Islet precursor cell (in vitro differentiated cells): ENCODE measurements at regions not wholly inside any gene's neighbourhood (a gene's known extent, or its start where the extent isn't known, plus 50 kb on each side); places are given as distances from the start of the nearest gene placed in this dataset.

Experiments used
- DNase-seq: peaks from one replicate; pipeline ENCODE4 v3.0.0-alpha.2; 2018

DNA sequence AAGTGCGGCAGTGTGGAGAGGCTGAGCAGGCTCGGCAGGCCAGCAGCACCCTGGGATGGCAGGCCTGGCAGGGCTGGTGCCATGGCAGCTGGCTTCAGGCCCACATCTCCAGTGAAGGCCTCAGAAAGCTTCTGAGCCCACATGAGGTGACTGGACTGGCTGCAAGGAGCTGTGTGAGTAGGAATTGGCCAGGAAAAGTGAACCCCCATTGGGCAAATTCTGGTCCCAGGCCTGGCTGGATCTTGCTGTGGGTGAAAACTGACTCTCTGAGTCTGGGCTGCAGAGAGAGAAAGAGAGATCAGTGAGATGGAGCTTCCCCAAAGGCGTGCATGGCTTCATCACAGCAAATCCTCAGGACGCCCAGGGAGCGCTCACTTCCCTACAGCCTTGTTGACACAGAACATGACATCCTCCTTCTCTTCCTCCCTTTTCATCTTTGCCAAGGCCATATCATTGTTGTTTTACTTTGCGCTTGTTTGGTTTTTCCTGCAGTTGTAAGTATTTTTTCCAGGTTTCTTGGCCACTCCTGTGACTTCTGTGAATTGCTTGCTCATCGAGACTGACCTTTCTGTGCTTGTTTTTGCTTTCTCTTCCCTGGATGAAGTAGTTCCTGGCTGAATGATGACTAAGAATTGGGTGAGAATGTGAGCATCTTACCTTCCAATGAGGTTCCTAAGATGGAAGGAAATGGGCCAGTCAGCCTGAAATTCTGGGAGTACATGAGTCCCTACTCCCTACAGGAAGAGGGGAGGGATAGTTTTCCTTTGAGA is 299.1 kb downstream of the TLE3 start:
- peak; percentile 35 for DNase-seq

DNA sequence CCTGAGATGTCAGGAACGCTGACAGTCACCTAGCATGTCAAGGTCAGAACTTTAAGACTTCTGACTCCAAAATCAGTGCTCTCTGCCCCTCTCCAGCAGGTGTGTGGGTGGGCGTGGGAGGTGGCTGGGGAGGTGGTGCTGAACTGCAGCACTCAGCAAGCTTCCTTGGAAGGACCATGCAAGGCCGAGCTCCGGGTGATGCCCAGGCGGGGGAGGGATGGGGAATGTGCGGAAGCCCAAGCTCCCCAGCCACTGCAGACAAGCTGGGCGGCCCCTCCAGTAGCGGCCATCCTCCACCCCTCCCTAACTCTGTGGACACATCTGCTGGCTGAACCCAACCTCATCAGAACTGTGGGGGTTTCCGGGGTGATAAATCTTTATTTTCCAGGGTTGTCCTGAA is 296.6 kb downstream of the TLE3 start:
- no peak for DNase-seq

- DNase-seq = no peak
Measured at GRCh38 chr15:69802432-69802831, 295.3 kb downstream of the TLE3 start.

DNA sequence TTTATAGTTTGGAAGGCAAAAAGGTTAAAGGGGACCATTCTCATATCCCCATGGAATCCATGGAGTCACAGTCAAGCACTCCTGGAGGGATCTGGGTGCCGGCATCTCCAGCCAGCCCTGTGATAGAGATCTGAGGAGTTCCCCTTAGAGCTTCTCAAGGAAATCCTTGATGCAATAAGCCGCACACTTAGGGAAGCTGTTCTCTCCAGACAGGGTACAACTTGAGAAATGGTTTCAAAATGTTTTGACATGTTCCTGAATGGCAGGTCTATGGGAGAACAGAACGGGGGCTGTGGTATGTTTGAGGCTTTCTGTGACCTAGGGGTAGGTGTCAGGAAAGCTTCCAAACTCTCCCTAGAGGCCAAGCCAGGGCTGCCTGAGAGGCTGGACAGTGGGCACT is 292.9 kb downstream of the TLE3 start:
- no peak for DNase-seq

- no peak for DNase-seq
Measured at GRCh38 chr15:69805248-69805953, 292.3 kb downstream of the TLE3 start.

- DNase-seq = no peak
Measured at GRCh38 chr15:69806287-69806915, 291.3 kb downstream of the TLE3 start.

GRCh38 chr15:69807721-69808120 is 290.0 kb downstream of the TLE3 start:
- no peak for DNase-seq

DNA sequence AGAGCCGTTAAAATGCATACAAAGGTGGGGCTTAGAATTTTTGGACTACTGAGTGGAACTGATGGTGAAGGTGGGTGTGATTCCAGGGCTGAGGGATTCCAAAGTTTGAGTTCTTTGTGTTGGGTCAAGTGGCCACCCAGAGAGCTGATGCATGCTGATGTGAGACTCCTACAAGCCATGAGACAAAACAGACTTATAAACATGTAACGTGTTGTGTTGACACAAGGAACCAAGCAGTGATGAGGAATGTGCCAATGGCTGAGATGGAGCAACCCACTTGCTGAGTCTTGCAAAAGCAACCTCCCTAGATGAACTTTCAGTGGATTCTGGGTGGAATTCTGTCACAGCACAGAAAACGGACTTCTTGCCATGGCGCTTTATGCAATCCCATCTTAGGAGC is 289.0 kb downstream of the TLE3 start:
- no peak for DNase-seq

- DNase-seq = no peak
Measured at GRCh38 chr15:69809421-69809820, 288.3 kb downstream of the TLE3 start.

GRCh38 chr15:69810431-69811354 is 287.0 kb downstream of the TLE3 start:
- no peak for DNase-seq

DNA sequence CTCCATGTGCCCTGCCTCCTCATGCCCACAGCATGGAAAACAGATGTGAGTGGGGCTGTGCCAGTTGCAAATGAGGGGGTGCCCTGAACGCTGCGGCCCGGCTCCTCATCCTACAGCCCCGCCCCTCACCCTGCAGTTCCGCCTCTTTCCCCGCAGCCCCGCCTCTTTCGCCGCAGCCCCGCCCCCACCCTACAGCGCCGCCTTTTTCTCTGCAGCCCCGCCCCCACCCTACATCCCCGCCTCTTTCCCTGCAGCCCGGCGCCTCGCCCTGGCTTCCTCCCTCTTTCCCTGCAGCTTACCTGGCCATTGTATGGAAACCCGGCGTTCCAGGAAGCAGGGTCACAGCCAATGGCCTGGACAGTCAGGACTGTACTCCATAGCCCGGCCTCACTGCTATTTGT is 284.9 kb downstream of the TLE3 start:
- DNase-seq = peak; percentile 69

DNA sequence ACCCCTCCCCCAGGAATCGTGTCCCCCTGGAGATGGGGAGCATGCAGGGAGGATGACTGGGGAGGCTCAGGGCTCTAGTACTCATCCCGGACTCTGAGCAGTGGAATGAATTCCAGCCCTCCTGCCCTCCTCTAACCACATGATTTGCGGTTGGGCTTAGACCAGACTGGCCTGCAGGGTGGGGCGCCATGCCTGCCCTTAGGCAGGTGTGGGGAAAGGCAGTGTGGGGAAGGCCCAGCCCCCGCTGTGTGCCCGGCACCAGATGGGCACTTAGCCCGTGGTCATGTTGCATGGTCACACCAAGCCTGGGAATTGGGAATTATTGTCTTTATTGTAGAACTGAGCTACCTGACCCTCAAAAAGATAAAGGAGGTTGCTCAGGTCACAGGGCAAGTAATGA is 283.8 kb downstream of the TLE3 start:
- no peak for DNase-seq

DNA sequence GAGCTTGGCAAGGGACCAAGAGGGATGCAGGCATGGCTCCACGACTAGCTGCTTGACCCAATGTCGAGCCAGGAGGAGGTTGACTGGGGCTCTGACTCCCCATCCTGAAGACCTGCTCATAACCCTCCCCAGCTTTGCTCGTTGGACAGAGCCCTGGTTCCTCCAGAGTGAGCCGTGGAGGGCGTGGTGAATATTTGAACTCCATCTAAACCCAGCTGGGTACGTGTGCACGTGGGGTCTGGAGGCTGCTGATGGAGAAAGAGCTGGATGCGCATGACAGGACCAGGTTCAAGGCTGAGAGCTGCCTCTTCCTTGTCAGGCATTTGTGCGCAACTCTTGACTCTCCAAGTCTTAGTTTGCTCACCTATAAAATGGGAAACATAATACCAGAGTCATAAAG is 282.8 kb downstream of the TLE3 start:
- no peak for DNase-seq

DNA sequence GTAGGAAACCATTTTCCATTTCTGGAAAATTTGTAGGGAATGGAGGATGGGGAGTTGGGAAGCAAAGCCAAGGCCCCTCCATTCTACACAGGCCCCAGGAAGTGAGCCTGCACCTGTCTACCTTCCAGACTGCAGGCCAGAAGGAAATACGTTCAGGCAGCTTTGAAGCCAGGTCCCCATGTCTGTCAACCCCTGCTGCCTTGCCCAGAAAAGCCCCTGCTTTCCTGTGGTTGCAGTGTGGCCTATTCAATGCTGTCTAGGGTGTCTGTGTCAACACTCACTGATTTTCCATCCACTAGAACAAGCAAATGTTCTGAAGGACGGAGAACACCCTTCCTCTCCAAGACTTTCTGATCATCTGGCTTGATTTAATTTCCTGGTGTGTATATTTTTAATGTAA is 281.9 kb downstream of the TLE3 start:
- no peak for DNase-seq

DNA sequence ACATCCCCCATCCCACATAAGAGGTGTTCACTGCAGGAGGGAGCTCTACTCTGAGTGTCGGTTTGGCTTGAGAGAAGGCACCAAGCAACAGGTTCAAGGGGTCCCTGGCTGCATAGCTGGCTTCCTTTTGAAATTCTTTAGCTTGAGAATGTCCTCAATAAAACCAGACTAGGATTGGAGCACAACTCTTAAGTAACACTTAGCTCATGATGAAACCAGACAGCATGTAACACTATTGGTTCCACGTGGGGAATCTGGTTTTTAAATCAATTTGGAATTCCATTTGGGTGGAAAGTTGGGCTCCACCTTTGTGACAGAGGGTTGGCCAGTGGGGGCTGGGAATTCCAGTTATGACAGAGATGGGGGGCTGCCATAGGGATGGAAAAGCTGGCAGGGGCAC is 281.2 kb downstream of the TLE3 start:
- DNase-seq = no peak

- DNase-seq = no peak
Measured at GRCh38 chr15:69818529-69818928, 279.2 kb downstream of the TLE3 start.

DNA sequence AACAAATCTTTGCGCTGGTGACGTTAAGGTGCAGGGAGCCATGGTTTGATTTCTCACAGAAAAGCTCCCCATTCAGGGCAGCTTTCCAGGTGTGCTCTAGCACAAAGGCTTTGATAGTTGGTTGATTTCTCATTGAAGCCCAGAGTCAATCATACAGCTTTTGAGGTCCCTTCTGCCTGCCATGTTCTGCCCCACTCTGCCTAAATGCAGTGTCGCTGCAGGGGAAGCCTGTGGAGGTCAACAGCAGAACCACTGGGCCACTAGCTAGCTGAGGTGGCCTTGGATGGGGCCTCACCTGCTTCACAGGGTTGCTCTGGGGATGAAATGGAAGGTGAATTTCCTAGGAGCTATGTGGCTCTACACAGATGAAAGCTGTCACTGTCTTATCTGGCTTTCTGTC is 278.3 kb downstream of the TLE3 start:
- no peak for DNase-seq

- no peak for DNase-seq
Measured at GRCh38 chr15:69820819-69821218, 276.9 kb downstream of the TLE3 start.

DNA sequence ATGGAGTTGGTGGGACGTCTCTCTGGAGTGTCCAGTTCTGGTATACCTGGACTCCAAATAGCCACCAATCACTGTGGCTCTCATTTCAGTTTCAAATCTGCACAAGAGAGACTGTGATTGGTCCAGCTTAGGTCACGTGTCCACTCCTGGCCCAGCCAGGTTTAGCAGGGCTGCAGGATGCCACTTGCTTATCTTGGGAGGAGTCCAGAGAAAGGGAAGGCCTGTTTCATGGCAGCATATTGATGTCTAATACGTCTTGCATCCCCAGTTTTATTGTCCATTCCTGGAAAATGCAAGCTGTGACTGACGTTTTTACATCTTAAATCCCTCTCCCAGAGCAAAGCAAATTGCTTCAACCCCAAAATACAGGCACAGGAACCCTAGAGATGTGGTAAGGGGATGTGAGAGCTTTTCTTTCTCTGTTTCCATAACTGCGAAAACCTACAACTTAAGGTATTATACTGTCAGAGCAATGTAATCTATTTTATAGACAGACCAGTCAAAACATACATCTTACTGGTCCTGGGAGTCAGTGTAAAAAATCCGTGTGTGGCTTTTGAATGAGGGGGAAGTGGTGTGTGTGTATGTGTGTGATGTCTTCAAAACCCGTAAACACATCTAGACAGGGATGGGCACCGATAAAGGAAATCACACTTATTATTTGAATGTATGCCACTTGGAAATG is 274.4 kb downstream of the TLE3 start:
- no peak for DNase-seq

GRCh38 chr15:69824075-69824876 is 273.4 kb downstream of the TLE3 start:
- DNase-seq = no peak

- DNase-seq = no peak
Measured at GRCh38 chr15:69824877-69825406, 272.8 kb downstream of the TLE3 start.
